CD4-positive, alpha-beta T cell (primary cell): ENCODE measurements at regions not wholly inside any gene's neighbourhood (a gene's known extent, or its start where the extent isn't known, plus 50 kb on each side); places are given as distances from the start of the nearest gene placed in this dataset.

ENCODE experiments used
- ATAC-seq: fragments of 200-7000 bp; cut with Tn5 transposase; one replicate; pipeline ENCODE4 v1.10.0; 2022; ENCODE audit warnings: mild to moderate bottlenecking; ENCODE audit not compliant: poor library complexity
- CTCF ChIA-PET: fragments of 350-600 bp; sonication (Branson Sonifier 250); formaldehyde crosslinking; loops from one replicate; lab custom pipeline; 2021; ENCODE audit warnings: antibody characterized with exemption, inconsistent platforms; lab: Charles Lee
- POLR2A ChIA-PET: fragments of 350-600 bp; sonication (Branson Sonifier 250); formaldehyde crosslinking; loops from one replicate; lab custom pipeline; 2021; ENCODE audit warnings: antibody characterized with exemption, inconsistent platforms; lab: Charles Lee
- DNase-seq, 14 experiments: peaks; one replicate each; pipeline ENCODE4 v3.0.0-alpha.2; 2013 to 2020; ENCODE audit warnings: mixed read lengths in 2 of 14
- H3K27ac ChIP-seq, 2 donors: one replicate each; pipeline versions ENCODE4 v1.5.1 to v1.7.0; 2013; ENCODE audit warnings: low read length in 2 of 2, low read depth in 1 of 2, mild to moderate bottlenecking in 1 of 2
- H3K27me3 ChIP-seq, 2 experiments: 1 replicate in 1 of 2; 2 replicates in 1 of 2; pipeline versions ENCODE4 v1.6.1 to v1.7.0; 2013; ENCODE audit warnings: low read length in 2 of 2, control low read depth in 1 of 2, mild to moderate bottlenecking in 1 of 2, moderate library complexity in 1 of 2; ENCODE audit not compliant: insufficient read depth in 2 of 2, control insufficient read depth in 1 of 2
- H3K36me3 ChIP-seq: one replicate; pipeline ENCODE4 v1.6.1; 2013; ENCODE audit warnings: low read length, control low read depth; ENCODE audit not compliant: insufficient read depth
- H3K4me1 ChIP-seq: one replicate; pipeline ENCODE4 v1.6.1; 2013; ENCODE audit warnings: low read length, control low read depth; ENCODE audit not compliant: insufficient read depth
- H3K4me3 ChIP-seq: one replicate; pipeline ENCODE4 v1.5.1; 2013; ENCODE audit warnings: mild to moderate bottlenecking, low read length, moderate library complexity
- H3K9me3 ChIP-seq, 2 experiments: 1 replicate in 1 of 2; 2 replicates in 1 of 2; pipeline versions ENCODE4 v1.6.1 to v1.7.0; 2013; ENCODE audit warnings: low read length in 2 of 2, mild to moderate bottlenecking in 2 of 2, control low read depth in 1 of 2, moderate library complexity in 1 of 2; ENCODE audit not compliant: control insufficient read depth in 1 of 2, insufficient read depth in 1 of 2
- H3K27ac Mint-ChIP-seq: one replicate; pipeline ENCODE4 v1.8.0; 2020; ENCODE audit warnings: mixed read lengths
- H3K27me3 Mint-ChIP-seq: one replicate; pipeline ENCODE4 v1.8.0; 2021; ENCODE audit warnings: mixed read lengths
- H3K36me3 Mint-ChIP-seq: one replicate; pipeline ENCODE4 v1.8.0; 2021; ENCODE audit warnings: low read depth, mixed read lengths
- H3K4me1 Mint-ChIP-seq: one replicate; pipeline ENCODE4 v1.8.0; 2021; ENCODE audit warnings: low read depth, mixed read lengths
- H3K4me3 Mint-ChIP-seq: one replicate; pipeline ENCODE4 v1.8.0; 2020; ENCODE audit warnings: mild to moderate bottlenecking, mixed read lengths
- H3K9me3 Mint-ChIP-seq: one replicate; pipeline ENCODE4 v1.8.0; 2020; ENCODE audit warnings: mixed read lengths
- CTCF ChIP-seq: fragments of 200-600 bp; IDR thresholded peaks from one replicate; pipeline ENCODE4 v1.8.0; 2022; ENCODE audit warnings: antibody characterized with exemption, mild to moderate bottlenecking
- intact Hi-C, 2 experiments: fragments of 100-400 bp; cut with DNase I in 1 of 2; cut with micrococcal nuclease in 1 of 2; formaldehyde crosslinking; loops; one replicate each; pipeline versions ENCODE4 v1.15.1 to v1.9.0; 2023 to 2025; cut with DNase I, micrococcal nuclease

GRCh38 chr1:220990427-220991339, 111.4 kb downstream of the HLX start:
- H3K9me3 Mint-ChIP-seq: no peaks in the 10 kb centered on the region
- Histone ChIP-seq H3K9me3 (no peaks in the 10 kb centered on the region), H3K27me3 (no peaks in the 10 kb centered on the region), H3K4me1 (no peaks in the 10 kb centered on the region), H3K4me3 (no peak overlapping the region), H3K36me3 (no peaks in the 10 kb centered on the region), H3K27ac (no peak overlapping the region)
- ATAC-seq (no peak), DNase-seq (no peak)
- CTCF ChIA-PET: no interaction called here
- H3K36me3 Mint-ChIP-seq: no peaks in the 10 kb centered on the region
- intact Hi-C loops: no loop called here
- POLR2A ChIA-PET: no interaction called here
- no peak for TF ChIP-seq CTCF
- no peak overlapping the region for H3K27ac Mint-ChIP-seq
- no peak overlapping the region for H3K4me3 Mint-ChIP-seq
- H3K27me3 Mint-ChIP-seq: peaks cover 12% of the 10 kb centered on the region
- H3K4me1 Mint-ChIP-seq: no peaks in the 10 kb centered on the region

- CTCF ChIA-PET: no interaction called here
Observed at GRCh38 chr1:220991506-220991905, 112.3 kb downstream of the HLX start.

GRCh38 chr1:220991959-220992704, 112.9 kb downstream of the HLX start:
- H3K4me1 Mint-ChIP-seq: no peaks in the 10 kb centered on the region
- no peaks in the 10 kb centered on the region for H3K27me3 ChIP-seq
- ATAC-seq: no peak
- no peaks in the 10 kb centered on the region for H3K9me3 ChIP-seq
- H3K4me3 Mint-ChIP-seq: no peak overlapping the region
- CTCF ChIA-PET: no interaction called here
- POLR2A ChIA-PET: no interaction called here
- intact Hi-C loops: no loop called here
- no peak overlapping the region for H3K27ac Mint-ChIP-seq
- H3K27ac ChIP-seq: no peak overlapping the region
- H3K36me3 ChIP-seq: no peaks in the 10 kb centered on the region
- TF ChIP-seq CTCF: no peak
- H3K36me3 Mint-ChIP-seq: no peaks in the 10 kb centered on the region
- H3K9me3 Mint-ChIP-seq: peaks cover 4% of the 10 kb centered on the region
- no peak overlapping the region for H3K4me3 ChIP-seq
- H3K27me3 Mint-ChIP-seq: peaks cover 12% of the 10 kb centered on the region
- no peaks in the 10 kb centered on the region for H3K4me1 ChIP-seq
- no peak for DNase-seq

More at GRCh38 chr1:220991506-220991905, 112.3 kb downstream of the HLX start:
- Histone ChIP-seq H3K9me3 (no peaks in the 10 kb centered on the region), H3K27ac (no peak overlapping the region), H3K27me3 (no peaks in the 10 kb centered on the region), H3K4me1 (no peaks in the 10 kb centered on the region), H3K36me3 (no peaks in the 10 kb centered on the region), H3K4me3 (no peak overlapping the region)
- no peak for TF ChIP-seq CTCF
- H3K27ac Mint-ChIP-seq: no peak overlapping the region
- H3K4me3 Mint-ChIP-seq: no peak overlapping the region
- H3K4me1 Mint-ChIP-seq: no peaks in the 10 kb centered on the region
- POLR2A ChIA-PET: no interaction called here
- DNase-seq: no peak
- H3K36me3 Mint-ChIP-seq: no peaks in the 10 kb centered on the region
- peaks cover 12% of the 10 kb centered on the region for H3K27me3 Mint-ChIP-seq
- ATAC-seq: no peak
- intact Hi-C loops: no loop called here
- no peaks in the 10 kb centered on the region for H3K9me3 Mint-ChIP-seq
